Ovary (tissue), 7 donors: ENCODE measurements at regions not wholly inside any gene's neighbourhood (a gene's known extent, or its start where the extent isn't known, plus 50 kb on each side); places are given as distances from the start of the nearest gene placed in this dataset.
"Not testable (repeated sequence)": the region's sequence is repeated elsewhere in the genome, so short reads cannot be mapped to it uniquely, and the experiment has no call there.

Experiments used
- DNase-seq, 5 donors: peaks; one replicate each; pipeline ENCODE4 v3.0.0-alpha.2; 2019 to 2020
- H3K27ac ChIP-seq, 2 donors: fragments of 200-600 bp; one replicate each; pipeline versions ENCODE4 v1.5.1 to v1.8.0; 2019 to 2022
- H3K27me3 ChIP-seq: fragments of 200-600 bp; one replicate; pipeline ENCODE4 v1.8.0; 2022
- H3K36me3 ChIP-seq: fragments of 200-600 bp; sonication (generic); one replicate; pipeline ENCODE4 v1.5.1; 2019
- H3K4me1 ChIP-seq: one replicate; pipeline ENCODE4 v1.8.1; 2013; ENCODE audit warnings: mild to moderate bottlenecking, moderate library complexity; ENCODE audit not compliant: insufficient read depth
- H3K4me3 ChIP-seq: fragments of 200-600 bp; sonication (generic); one replicate; pipeline ENCODE4 v1.5.1; 2017
- H3K9me3 ChIP-seq, 2 donors: fragments of 200-600 bp in 1 of 2; sonication (generic) in 1 of 2; one replicate each; pipeline versions ENCODE4 v1.5.1 to v1.8.1; 2013 to 2019; ENCODE audit warnings: mild to moderate bottlenecking in 1 of 2, moderate library complexity in 1 of 2
- CTCF ChIP-seq, 3 donors: fragments of 450-650 bp in 2 of 3; fragments of 200-600 bp in 1 of 3; IDR thresholded peaks; one replicate each; pipeline versions ENCODE4 v1.5.1 to v1.8.0; 2016 to 2022; ENCODE audit warnings: antibody characterized with exemption in 3 of 3, mild to moderate bottlenecking in 1 of 3
- EP300 ChIP-seq: sonication (generic); formaldehyde crosslinking; IDR thresholded peaks from one replicate; pipeline ENCODE4 v1.6.1; 2017; ENCODE audit warnings: antibody characterized with exemption
- POLR2A ChIP-seq: fragments of 450-650 bp; IDR thresholded peaks from one replicate; pipeline ENCODE4 v1.6.1; 2017; ENCODE audit warnings: antibody characterized with exemption, mild to moderate bottlenecking, moderate library complexity
- WGBS, 3 donors: extraction: QIAGEN DNeasy Blood & Tissue Kit in 1 of 3; methylation state at CpG; one replicate each; pipeline versions ENCODE4 v1.1.5 to v1.1.7; 2013 to 2017; 5-methylcytosine and 5-hydroxymethylcytosine counted together
- intact Hi-C, 4 donors: fragments of 100-400 bp; cut with DNase I; formaldehyde crosslinking; loops; one replicate each; pipeline versions ENCODE4 v1.11.0 to v1.15.1; 2022 to 2023
- donor health status: DM: no; HTN: no; CAD: no; lungs with moderate emphysema.
- donor health status: DM: no; HTN: no; CAD: no.
- donor health status: Bipolar disorder and iron deficiency.
- donor health status: DM: no; HTN: no; CAD: no.
- donor health status: DM: yes; HTN: yes; CAD: no.

GRCh38 chr5:42980391-42980790, 59.7 kb downstream of the ANXA2R start:
- H3K27me3 ChIP-seq, H3K36me3 ChIP-seq, intact Hi-C loops, H3K4me3 ChIP-seq, H3K9me3 ChIP-seq, DNase-seq, H3K27ac ChIP-seq, H3K4me1 ChIP-seq: not testable (repeated sequence)
- WGBS, 3 donors: 89 to 94% (median 94%) methylated on average over 19 to 33 of the region's 36 CpGs

GRCh38 chr5:42979242-42979641, 60.9 kb downstream of the ANXA2R start:
- 96 to 97% (median 97%) methylated on average over 26 to 34 of the region's 34 CpGs for WGBS, 3 donors
- intact Hi-C loops, H3K27me3 ChIP-seq: not testable (repeated sequence)

GRCh38 chr5:42974536-42974935, 65.6 kb downstream of the ANXA2R start:
- Histone ChIP-seq H3K9me3 (no peaks in the 10 kb centered on the region), H3K4me3 (no peak overlapping the region), H3K4me1 (no peaks in the 10 kb centered on the region), H3K36me3 (no peaks in the 10 kb centered on the region), H3K27ac (no peak overlapping the region), H3K27me3 (no peaks in the 10 kb centered on the region)
- 80 to 84% (median 81%) methylated on average over 2 of the region's 2 CpGs for WGBS, 3 donors
- no peak for DNase-seq
- intact Hi-C loops: no loop called here
- TF ChIP-seq CTCF (IDR thresholded peaks at IDR 0.05) (no peak), EP300 (no peak), POLR2A (no peak)

More at GRCh38 chr5:42979242-42979641, 60.9 kb downstream of the ANXA2R start:
- not testable (repeated sequence) for DNase-seq, H3K27ac ChIP-seq, H3K36me3 ChIP-seq, H3K4me1 ChIP-seq, H3K4me3 ChIP-seq, H3K9me3 ChIP-seq

GRCh38 chr5:42970636-42971559, 69.2 kb downstream of the ANXA2R start:
- H3K9me3 ChIP-seq: no peaks in the 10 kb centered on the region
- H3K36me3 ChIP-seq: no peaks in the 10 kb centered on the region
- no peak overlapping the region for H3K27ac ChIP-seq
- WGBS, 3 donors: 53 to 74% (median 73%) methylated on average over 29 to 32 of the region's 32 CpGs
- TF ChIP-seq POLR2A (no peak), CTCF (IDR thresholded peaks at IDR 0.05) (no peak), EP300 (no peak)
- no peaks in the 10 kb centered on the region for H3K4me1 ChIP-seq
- no peaks in the 10 kb centered on the region for H3K27me3 ChIP-seq
- H3K4me3 ChIP-seq: no peak overlapping the region
- DNase-seq: no peak
- intact Hi-C loops: no loop called here

- H3K27ac ChIP-seq: no peak overlapping the region
- no peaks in the 10 kb centered on the region for H3K27me3 ChIP-seq
- H3K4me3 ChIP-seq: no peak overlapping the region
- DNase-seq: no peak
- H3K4me1 ChIP-seq: no peaks in the 10 kb centered on the region
- TF ChIP-seq CTCF (IDR thresholded peaks at IDR 0.05) (no peak), EP300 (no peak), POLR2A (no peak)
- H3K36me3 ChIP-seq: no peaks in the 10 kb centered on the region
- intact Hi-C loops: no loop called here
- H3K9me3 ChIP-seq: no peaks in the 10 kb centered on the region
- WGBS, 3 donors: 77 to 89% (median 85%) methylated on average over 3 of the region's 3 CpGs
Observed at GRCh38 chr5:42965934-42966333, 74.2 kb downstream of the ANXA2R start.
